GM21390 (cell line): ENCODE measurements at regions not wholly inside any gene's neighbourhood (a gene's known extent, or its start where the extent isn't known, plus 50 kb on each side); places are given as distances from the start of the nearest gene placed in this dataset.

Experiments
- ATAC-seq: cut with Tn5 transposase; IDR thresholded peaks from one replicate; pipeline ENCODE4 v1.9.1; 2021; ENCODE audit not compliant: unreplicated experiment

GRCh38 chr13:100818711-100819110, 144.1 kb upstream of the TMTC4 start:
- ATAC-seq, result no peak

- ATAC-seq, result no peak
Observed at GRCh38 chr13:100817928-100818327, 143.3 kb upstream of the TMTC4 start.

- ATAC-seq, result no peak
Observed at GRCh38 chr13:100815476-100816046, 141.0 kb upstream of the TMTC4 start.

GRCh38 chr13:100812982-100813584, 138.5 kb upstream of the TMTC4 start:
- ATAC-seq, result no peak

GRCh38 chr13:100811928-100812327, 137.3 kb upstream of the TMTC4 start:
- ATAC-seq, result no peak

GRCh38 chr13:100811024-100811865, 136.7 kb upstream of the TMTC4 start:
- ATAC-seq, result no peak

- no peak for ATAC-seq
Observed at GRCh38 chr13:100810481-100810880, 135.9 kb upstream of the TMTC4 start.

- ATAC-seq, result no peak
Observed at GRCh38 chr13:100809856-100810255, 135.3 kb upstream of the TMTC4 start.

GRCh38 chr13:100809129-100809390, 134.5 kb upstream of the TMTC4 start:
- no peak for ATAC-seq

- ATAC-seq, result no peak
Observed at GRCh38 chr13:100808330-100809128, 133.9 kb upstream of the TMTC4 start.

GRCh38 chr13:100803091-100803490, 128.5 kb upstream of the TMTC4 start:
- no peak for ATAC-seq

GRCh38 chr13:100800283-100800875, 125.8 kb upstream of the TMTC4 start:
- ATAC-seq, result no peak

- ATAC-seq, result no peak
Observed at GRCh38 chr13:100798739-100799361, 124.3 kb upstream of the TMTC4 start.

- ATAC-seq, result no peak
Observed at GRCh38 chr13:100797921-100798320, 123.3 kb upstream of the TMTC4 start.

GRCh38 chr13:100796463-100796862, 121.9 kb upstream of the TMTC4 start:
- no peak for ATAC-seq

- ATAC-seq, result no peak
Observed at GRCh38 chr13:100794575-100794974, 120.0 kb upstream of the TMTC4 start.

GRCh38 chr13:100790405-100790804, 115.8 kb upstream of the TMTC4 start:
- ATAC-seq, result no peak

- peak; percentile 97 for ATAC-seq
Observed at GRCh38 chr13:100789968-100790367, 115.4 kb upstream of the TMTC4 start.

- no peak for ATAC-seq
Observed at GRCh38 chr13:100789481-100789880, 114.9 kb upstream of the TMTC4 start.

GRCh38 chr13:100789025-100789424, 114.4 kb upstream of the TMTC4 start:
- ATAC-seq, result no peak

GRCh38 chr13:100788540-100788939, 113.9 kb upstream of the TMTC4 start:
- no peak for ATAC-seq
